Activated T-cell treated with anti-CD3 and anti-CD28 coated beads, Interleukin-2, amount 50 U/mL, for 72 hours (primary cell): ENCODE measurements at regions not wholly inside any gene's neighbourhood (a gene's known extent, or its start where the extent isn't known, plus 50 kb on each side); places are given as distances from the start of the nearest gene placed in this dataset.
"Not testable (repeated sequence)": the region's sequence is repeated elsewhere in the genome, so short reads cannot be mapped to it uniquely, and the experiment has no call there.

ENCODE experiments used
- ATAC-seq, 2 donors: fragments of 150-1000 bp; cut with Tn5 transposase; replicated peaks in 1 of 2; 2 replicates each; pipeline ENCODE4 v1.10.0; 2021; ENCODE audit warnings: moderate library complexity in 2 of 2, mild to moderate bottlenecking in 1 of 2
- DNase-seq, 2 donors: peaks; one replicate each; pipeline ENCODE4 v3.0.0; 2021 to 2022; ENCODE audit warnings: mixed read lengths in 1 of 2
- H3K27ac Mint-ChIP-seq: one replicate; pipeline ENCODE4 v1.8.0; 2022; ENCODE audit warnings: mild to moderate bottlenecking, moderate library complexity, mixed read lengths
- H3K27me3 Mint-ChIP-seq: one replicate; pipeline ENCODE4 v1.8.0; 2022; ENCODE audit warnings: low read depth, mixed read lengths
- H3K36me3 Mint-ChIP-seq, 2 donors: one replicate each; pipeline ENCODE4 v1.8.0; 2022; ENCODE audit warnings: mixed read lengths in 2 of 2, mild to moderate bottlenecking in 1 of 2; ENCODE audit not compliant: insufficient read depth in 2 of 2
- H3K4me1 Mint-ChIP-seq: one replicate; pipeline ENCODE4 v1.8.0; 2022; ENCODE audit warnings: low read depth, mixed read lengths
- H3K4me3 Mint-ChIP-seq, 2 donors: one replicate each; pipeline ENCODE4 v1.8.0; 2022; ENCODE audit warnings: mild to moderate bottlenecking in 2 of 2, mixed read lengths in 2 of 2, moderate library complexity in 2 of 2
- H3K9me3 Mint-ChIP-seq, 2 donors: one replicate each; pipeline ENCODE4 v1.8.0; 2022; ENCODE audit warnings: mixed read lengths in 2 of 2

- not testable (repeated sequence) for H3K4me1 Mint-ChIP-seq, H3K4me3 Mint-ChIP-seq, ATAC-seq, H3K27ac Mint-ChIP-seq, H3K36me3 Mint-ChIP-seq, H3K27me3 Mint-ChIP-seq, DNase-seq, H3K9me3 Mint-ChIP-seq
Measured at GRCh38 chr2:91846388-91846787, 3024.8 kb upstream of the TEKT4 start.

- not testable (repeated sequence) for H3K4me1 Mint-ChIP-seq, ATAC-seq, H3K27me3 Mint-ChIP-seq, DNase-seq, H3K27ac Mint-ChIP-seq, H3K36me3 Mint-ChIP-seq, H3K4me3 Mint-ChIP-seq, H3K9me3 Mint-ChIP-seq
Measured at GRCh38 chr2:91851689-91852420, 3019.4 kb upstream of the TEKT4 start.

- not testable (repeated sequence) for H3K9me3 Mint-ChIP-seq, H3K27me3 Mint-ChIP-seq, ATAC-seq, H3K27ac Mint-ChIP-seq, H3K4me1 Mint-ChIP-seq, H3K36me3 Mint-ChIP-seq, DNase-seq, H3K4me3 Mint-ChIP-seq
Measured at GRCh38 chr2:91856971-91857370, 3014.3 kb upstream of the TEKT4 start.

- not testable (repeated sequence) for H3K27me3 Mint-ChIP-seq, H3K36me3 Mint-ChIP-seq, H3K9me3 Mint-ChIP-seq, DNase-seq, ATAC-seq, H3K27ac Mint-ChIP-seq, H3K4me3 Mint-ChIP-seq, H3K4me1 Mint-ChIP-seq
Measured at GRCh38 chr2:91857711-91858110, 3013.5 kb upstream of the TEKT4 start.

- H3K4me1 Mint-ChIP-seq, H3K27ac Mint-ChIP-seq: not testable (repeated sequence)
Measured at GRCh38 chr2:91871716-91872115, 2999.5 kb upstream of the TEKT4 start.

GRCh38 chr2:91873416-91873815 is 2997.8 kb upstream of the TEKT4 start:
- not testable (repeated sequence) for H3K27ac Mint-ChIP-seq, DNase-seq, H3K9me3 Mint-ChIP-seq, H3K4me1 Mint-ChIP-seq, H3K27me3 Mint-ChIP-seq, H3K36me3 Mint-ChIP-seq, ATAC-seq, H3K4me3 Mint-ChIP-seq

More at GRCh38 chr2:91871716-91872115, 2999.5 kb upstream of the TEKT4 start:
- not testable (repeated sequence) for H3K9me3 Mint-ChIP-seq, H3K36me3 Mint-ChIP-seq, H3K27me3 Mint-ChIP-seq, H3K4me3 Mint-ChIP-seq, DNase-seq, ATAC-seq

- not testable (repeated sequence) for ATAC-seq, H3K27ac Mint-ChIP-seq, H3K27me3 Mint-ChIP-seq, H3K36me3 Mint-ChIP-seq, H3K4me3 Mint-ChIP-seq, H3K9me3 Mint-ChIP-seq, DNase-seq, H3K4me1 Mint-ChIP-seq
Measured at GRCh38 chr2:91877658-91878210, 2993.5 kb upstream of the TEKT4 start.

GRCh38 chr2:91895091-91895490 is 2976.1 kb upstream of the TEKT4 start:
- not testable (repeated sequence) for H3K27ac Mint-ChIP-seq, H3K9me3 Mint-ChIP-seq, H3K36me3 Mint-ChIP-seq, H3K4me1 Mint-ChIP-seq, H3K4me3 Mint-ChIP-seq, ATAC-seq, H3K27me3 Mint-ChIP-seq, DNase-seq

- ATAC-seq, H3K36me3 Mint-ChIP-seq, H3K9me3 Mint-ChIP-seq, DNase-seq, H3K27ac Mint-ChIP-seq, H3K27me3 Mint-ChIP-seq, H3K4me1 Mint-ChIP-seq, H3K4me3 Mint-ChIP-seq: not testable (repeated sequence)
Measured at GRCh38 chr2:91917602-91918001, 2953.6 kb upstream of the TEKT4 start.
